HCT116 (cell line): ENCODE measurements at regions not wholly inside any gene's neighbourhood (a gene's known extent, or its start where the extent isn't known, plus 50 kb on each side); places are given as distances from the start of the nearest gene placed in this dataset.

ENCODE experiments used
- ATAC-seq: fragments of 200-7000 bp; cut with Tn5 transposase; 2 replicates; pipeline ENCODE4 v1.9.1; 2020; ENCODE audit warnings: mild to moderate bottlenecking, moderate library complexity
- BruUV-seq: library from RNA; stranded (reverse); fragments of 400-500 nt; replicated peaks from 2 replicates; lab custom pipeline; 2021; lab: Mats Ljungman, UMichigan
- CTCF ChIA-PET: fragments of 300-600 bp; sonication (Branson Sonifier 250); formaldehyde crosslinking; loops from one replicate; lab custom pipeline; 2021; ENCODE audit warnings: antibody characterized with exemption; lab: Charles Lee
- POLR2A ChIA-PET: fragments of 300-600, 350-600 bp; sonication (Branson Sonifier 250); formaldehyde crosslinking; loops from one replicate; lab custom pipeline; 2021; ENCODE audit warnings: antibody characterized with exemption; lab: Charles Lee
- RAD21 ChIA-PET, 2 experiments: fragments of 300-600 bp; sonication (Branson Sonifier 250); formaldehyde crosslinking; loops; one replicate each; lab custom pipeline; 2023; ENCODE audit warnings: low total read pairs in 2 of 2; ENCODE audit not compliant: uncharacterized antibody in 2 of 2, unreplicated experiment in 2 of 2, low non-redundant PET in 1 of 2; lab: Charles Lee
- DNase-seq: peaks from one replicate; pipeline ENCODE4 v3.0.0-alpha.2; 2010; ENCODE audit warnings: low read depth, low spot score
- H2AFZ ChIP-seq: fragments of 200-600 bp; shearing (Covaris generic), sonication (generic); 2 replicates; pipeline ENCODE4 v1.6.1; 2017; ENCODE audit warnings: low read depth, mixed run types, mixed read lengths, antibody characterized with exemption, low read length; ENCODE audit not compliant: poor library complexity, severe bottlenecking
- H3K27ac ChIP-seq: 2 replicates; pipeline ENCODE4 v1.5.1; 2012; ENCODE audit warnings: low read depth, low read length
- H3K27me3 ChIP-seq: fragments of 200-600 bp; sonication (generic); 2 replicates; pipeline ENCODE4 v1.6.1; 2016; ENCODE audit warnings: mixed run types, low read length, mixed read lengths; ENCODE audit not compliant: insufficient read depth
- H3K36me3 ChIP-seq, 2 experiments: fragments of 200-500 bp in 1 of 2; fragments of 200-600 bp in 1 of 2; sonication (Bioruptor generic) in 1 of 2; sonication (generic) in 1 of 2; 2 replicates each; pipeline versions ENCODE4 v1.5.1 to v1.6.1; 2014 to 2016; ENCODE audit warnings: low read length in 2 of 2, inconsistent platforms in 1 of 2, mixed read lengths in 1 of 2, mixed run types in 1 of 2; ENCODE audit not compliant: insufficient read depth in 2 of 2, control insufficient read depth in 1 of 2
- H3K4me1 ChIP-seq, 2 experiments: fragments of 200-600 bp in 1 of 2; sonication (generic) in 1 of 2; 2 replicates each; pipeline versions ENCODE4 v1.5.1 to v1.6.1; 2012 to 2017; ENCODE audit warnings: low read length in 2 of 2, inconsistent platforms in 1 of 2, mild to moderate bottlenecking in 1 of 2, mixed read lengths in 1 of 2, mixed run types in 1 of 2, moderate library complexity in 1 of 2; ENCODE audit not compliant: insufficient read depth in 2 of 2, control insufficient read depth in 1 of 2
- H3K4me2 ChIP-seq: fragments of 200-600 bp; sonication (generic); 2 replicates; pipeline ENCODE4 v1.6.1; 2017; ENCODE audit warnings: mixed run types, low read length, mixed read lengths
- H3K4me3 ChIP-seq, 2 experiments: fragments of 200-600 bp in 1 of 2; sonication (generic) in 1 of 2; replicated peaks in 1 of 2; 2 replicates each; pipeline ENCODE4 v1.5.1; 2011 to 2016; ENCODE audit warnings: low read length in 2 of 2, control low read depth in 1 of 2, low read depth in 1 of 2, mild to moderate bottlenecking in 1 of 2, mixed read lengths in 1 of 2, mixed run types in 1 of 2
- H3K79me2 ChIP-seq: fragments of 200-600 bp; sonication (generic); 2 replicates; pipeline ENCODE4 v1.6.1; 2017; ENCODE audit warnings: mild to moderate bottlenecking, mixed run types, low read length, moderate library complexity, mixed read lengths; ENCODE audit not compliant: insufficient read depth
- H3K9ac ChIP-seq: fragments of 200-600 bp; sonication (generic); 2 replicates; pipeline ENCODE4 v1.6.1; 2016; ENCODE audit warnings: low read length, mixed read lengths
- H3K9me2 ChIP-seq: fragments of 200-600 bp; sonication (generic), shearing (Covaris generic); 2 replicates; pipeline ENCODE4 v1.6.1; 2017; ENCODE audit warnings: mixed run types, mild to moderate bottlenecking, moderate library complexity; ENCODE audit not compliant: insufficient read depth
- H3K9me3 ChIP-seq, 2 experiments: fragments of 200-500 bp in 1 of 2; fragments of 200-600 bp in 1 of 2; sonication (Bioruptor generic) in 1 of 2; sonication (generic) in 1 of 2; 2 replicates each; pipeline ENCODE4 v1.6.1; 2014 to 2017; ENCODE audit warnings: low read length in 2 of 2, mixed read lengths in 2 of 2, inconsistent platforms in 1 of 2, low read depth in 1 of 2, mild to moderate bottlenecking in 1 of 2, mixed run types in 1 of 2, moderate library complexity in 1 of 2; ENCODE audit not compliant: control insufficient read depth in 1 of 2, insufficient read depth in 1 of 2
- H4K20me1 ChIP-seq: fragments of 200-600 bp; sonication (generic), shearing (Covaris generic); 2 replicates; pipeline ENCODE4 v1.6.1; 2017; ENCODE audit warnings: mixed run types, mild to moderate bottlenecking, moderate library complexity; ENCODE audit not compliant: insufficient read depth
- CBX3 ChIP-seq: IDR thresholded peaks from 2 replicates; pipeline ENCODE4 v1.6.1; 2012; ENCODE audit warnings: low read depth
- CEBPB ChIP-seq: IDR thresholded peaks from 2 replicates; pipeline ENCODE4 v1.6.1; 2012; ENCODE audit warnings: low read depth
- EGR1 ChIP-seq: IDR thresholded peaks from 2 replicates; pipeline ENCODE4 v1.6.1; 2012; ENCODE audit warnings: low read depth
- ELF1 ChIP-seq: IDR thresholded peaks from 2 replicates; pipeline ENCODE4 v1.6.1; 2012; ENCODE audit warnings: low read depth, borderline replicate concordance
- MAX ChIP-seq: IDR thresholded peaks from 2 replicates; pipeline ENCODE4 v1.6.1; 2012
- POLR2A ChIP-seq: IDR thresholded peaks from 2 replicates; pipeline ENCODE4 v1.7.0; 2011; ENCODE audit warnings: borderline replicate concordance; ENCODE audit not compliant: insufficient read depth, insufficient read length; ENCODE audit errors: extremely low read depth
- SIN3A ChIP-seq: IDR thresholded peaks from 2 replicates; pipeline ENCODE4 v1.6.1; 2012; ENCODE audit warnings: low read depth
- SRF ChIP-seq: IDR thresholded peaks from 2 replicates; pipeline ENCODE4 v1.6.1; 2012; ENCODE audit warnings: low read depth
- YY1 ChIP-seq: IDR thresholded peaks from 2 replicates; pipeline ENCODE4 v1.6.1; 2011; ENCODE audit warnings: low read length, low read depth, moderate library complexity, mild to moderate bottlenecking; ENCODE audit not compliant: insufficient replicate concordance; ENCODE audit errors: extremely low read depth
- ZBTB33 ChIP-seq: IDR thresholded peaks from 2 replicates; pipeline ENCODE4 v1.6.1; 2011; ENCODE audit warnings: mild to moderate bottlenecking, low read length, moderate library complexity; ENCODE audit not compliant: insufficient replicate concordance; ENCODE audit errors: extremely low read depth
- ZFX ChIP-seq: fragments of 450-650 bp; IDR thresholded peaks from 2 replicates; pipeline ENCODE4 v1.6.1; 2017
- intact Hi-C: fragments of 100-400 bp; cut with micrococcal nuclease; formaldehyde crosslinking; loops from 2 replicates; pipeline ENCODE4 v1.10.0; 2022
- TF ChIP-seq, protein P1 (sequence below), 3 experiments: fragments of 200-600 bp in 1 of 3; sonication (generic) in 1 of 3; IDR thresholded peaks in 2 of 3; conservative IDR thresholded peaks in 1 of 3; 2 replicates each; pipeline ENCODE4 v1.5.1; 2012 to 2017; ENCODE audit warnings: low read depth in 2 of 3, low read length in 2 of 3, antibody characterized with exemption in 1 of 3, borderline replicate concordance in 1 of 3, control low read depth in 1 of 3, mild to moderate bottlenecking in 1 of 3, mixed read lengths in 1 of 3, mixed run types in 1 of 3, moderate library complexity in 1 of 3; ENCODE audit not compliant: insufficient read depth in 1 of 3

DNA sequence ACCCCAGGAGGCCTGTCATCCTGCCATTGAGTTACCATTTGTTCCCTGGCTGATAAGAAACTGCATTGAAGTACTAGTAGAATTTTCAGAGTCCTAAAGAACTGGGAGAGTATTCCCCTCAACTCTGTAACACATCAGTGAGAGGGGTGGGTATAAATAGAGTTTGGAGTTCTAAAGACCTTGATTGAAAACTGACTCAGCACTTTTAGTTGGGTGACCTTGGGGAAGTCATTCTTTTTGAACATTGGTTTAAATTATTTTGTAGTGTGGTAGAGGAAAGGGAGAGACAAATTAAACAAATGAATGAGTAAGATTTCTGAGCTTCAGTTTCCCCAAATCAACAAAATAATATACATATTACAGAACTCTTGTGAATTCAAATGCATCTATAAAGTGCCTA lies 344.5 kb upstream of the THBS1 start:
- no TSS peak for BruUV-seq
- intact Hi-C loops: no loop called here
- CTCF ChIA-PET: no interaction called here
- Histone ChIP-seq H3K9me3 (no peaks in the 10 kb centered on the region), H2AFZ (no peak overlapping the region), H3K27ac (no peak overlapping the region), H3K79me2 (no peaks in the 10 kb centered on the region), H3K4me2 (no peak overlapping the region), H3K27me3 (no peaks in the 10 kb centered on the region), H4K20me1 (no peaks in the 10 kb centered on the region), H3K4me3 (no peak overlapping the region), H3K9ac (no peak overlapping the region), H3K9me2 (no peaks in the 10 kb centered on the region), H3K4me1 (peaks cover 0 to 8% of the 10 kb centered on the region in 2 experiments; a peak in 1 of 4 replicates), H3K36me3 (no peaks in the 10 kb centered on the region)
- ATAC-seq (no peak), DNase-seq (no peak)
- TF ChIP-seq ZFX: no peak
- TF ChIP-seq, protein P1, sequence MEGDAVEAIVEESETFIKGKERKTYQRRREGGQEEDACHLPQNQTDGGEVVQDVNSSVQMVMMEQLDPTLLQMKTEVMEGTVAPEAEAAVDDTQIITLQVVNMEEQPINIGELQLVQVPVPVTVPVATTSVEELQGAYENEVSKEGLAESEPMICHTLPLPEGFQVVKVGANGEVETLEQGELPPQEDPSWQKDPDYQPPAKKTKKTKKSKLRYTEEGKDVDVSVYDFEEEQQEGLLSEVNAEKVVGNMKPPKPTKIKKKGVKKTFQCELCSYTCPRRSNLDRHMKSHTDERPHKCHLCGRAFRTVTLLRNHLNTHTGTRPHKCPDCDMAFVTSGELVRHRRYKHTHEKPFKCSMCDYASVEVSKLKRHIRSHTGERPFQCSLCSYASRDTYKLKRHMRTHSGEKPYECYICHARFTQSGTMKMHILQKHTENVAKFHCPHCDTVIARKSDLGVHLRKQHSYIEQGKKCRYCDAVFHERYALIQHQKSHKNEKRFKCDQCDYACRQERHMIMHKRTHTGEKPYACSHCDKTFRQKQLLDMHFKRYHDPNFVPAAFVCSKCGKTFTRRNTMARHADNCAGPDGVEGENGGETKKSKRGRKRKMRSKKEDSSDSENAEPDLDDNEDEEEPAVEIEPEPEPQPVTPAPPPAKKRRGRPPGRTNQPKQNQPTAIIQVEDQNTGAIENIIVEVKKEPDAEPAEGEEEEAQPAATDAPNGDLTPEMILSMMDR (IDR thresholded peaks at IDR 0.05 in 2 of 3, conservative IDR thresholded peaks at IDR 0.05 in 1 of 3; ENCODE audit: borderline replicate concordance in 1 of 3, insufficient read depth in 1 of 3, low read depth in 2 of 3, low read length in 2 of 3): no peak
- no peak for TF ChIP-seq CEBPB
- TF ChIP-seq SIN3A: no peak
- no peak for TF ChIP-seq ELF1
- TF ChIP-seq EGR1: no peak
- TF ChIP-seq POLR2A: no peak
- TF ChIP-seq SRF: no peak
- TF ChIP-seq ZBTB33: no peak
- TF ChIP-seq CBX3: no peak
- TF ChIP-seq YY1: no peak
- TF ChIP-seq MAX: no peak
- RAD21 ChIA-PET: no interaction called here
- POLR2A ChIA-PET: no interaction called here
